NCI-H128 (cell line): ENCODE measurements at regions not wholly inside any gene's neighbourhood (a gene's known extent, or its start where the extent isn't known, plus 50 kb on each side); places are given as distances from the start of the nearest gene placed in this dataset.

ENCODE experiments used
- DNase-seq: peaks from one replicate; lab custom pipeline; 2025; ENCODE audit not compliant: unreplicated experiment; lab: John Stamatoyannopoulos, UW

- DNase-seq, result no peak
These were observed 171.1 kb downstream of the KCTD12 start for GRCh38 chr13:76715075-76715474.

- DNase-seq, result no peak
These were observed 172.9 kb downstream of the KCTD12 start for GRCh38 chr13:76713280-76713679.

DNA sequence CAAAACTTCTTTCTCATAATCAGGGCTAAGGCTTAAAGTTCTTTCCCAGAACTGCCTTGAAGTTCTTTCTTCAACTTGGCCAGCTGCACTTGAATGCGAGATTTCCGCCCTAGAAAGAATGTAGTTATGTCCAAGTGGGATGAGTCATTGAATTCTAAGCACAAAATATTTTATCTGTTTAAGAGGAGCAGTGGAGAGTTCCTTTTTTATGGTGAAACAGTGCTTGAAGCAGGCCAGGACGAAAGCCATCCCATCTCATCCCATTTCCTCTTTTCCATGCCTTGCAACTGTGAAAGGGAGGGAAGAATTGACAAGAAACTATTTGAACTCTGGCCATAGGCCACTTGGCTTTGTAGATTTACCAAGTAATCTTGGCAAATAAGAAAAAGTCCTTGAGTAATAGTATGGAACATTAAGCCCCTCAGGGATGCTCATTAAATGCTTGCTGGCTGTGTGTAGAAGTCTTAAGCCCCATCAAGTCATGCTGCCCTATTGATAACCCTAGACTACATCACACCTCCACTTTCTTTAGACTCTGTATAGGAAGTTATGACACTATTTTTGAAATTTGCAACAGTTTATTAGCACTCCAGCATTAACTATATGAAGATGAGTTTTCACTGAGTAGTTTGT is 174.5 kb downstream of the KCTD12 start:
- no peak for DNase-seq

DNA sequence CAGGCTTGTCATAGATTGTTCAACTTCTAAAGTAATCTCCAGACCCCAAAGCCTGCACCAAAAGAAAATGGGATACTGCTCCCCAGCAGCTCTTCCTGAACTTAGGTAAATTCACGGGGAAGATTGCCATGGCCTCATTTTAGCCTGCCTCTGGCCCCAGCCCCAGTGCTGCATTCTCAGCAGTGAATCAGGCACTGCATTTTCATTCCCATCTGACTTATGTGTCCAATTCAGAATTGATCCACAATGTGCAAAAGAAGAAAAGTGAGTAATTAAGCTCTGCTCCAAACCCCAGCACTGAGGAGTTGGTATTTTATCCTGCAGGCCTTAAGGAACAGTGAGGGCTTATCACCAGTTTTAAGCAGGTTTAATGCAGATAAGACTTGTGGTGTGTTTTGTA is 176.4 kb downstream of the KCTD12 start:
- DNase-seq, result no peak

DNA sequence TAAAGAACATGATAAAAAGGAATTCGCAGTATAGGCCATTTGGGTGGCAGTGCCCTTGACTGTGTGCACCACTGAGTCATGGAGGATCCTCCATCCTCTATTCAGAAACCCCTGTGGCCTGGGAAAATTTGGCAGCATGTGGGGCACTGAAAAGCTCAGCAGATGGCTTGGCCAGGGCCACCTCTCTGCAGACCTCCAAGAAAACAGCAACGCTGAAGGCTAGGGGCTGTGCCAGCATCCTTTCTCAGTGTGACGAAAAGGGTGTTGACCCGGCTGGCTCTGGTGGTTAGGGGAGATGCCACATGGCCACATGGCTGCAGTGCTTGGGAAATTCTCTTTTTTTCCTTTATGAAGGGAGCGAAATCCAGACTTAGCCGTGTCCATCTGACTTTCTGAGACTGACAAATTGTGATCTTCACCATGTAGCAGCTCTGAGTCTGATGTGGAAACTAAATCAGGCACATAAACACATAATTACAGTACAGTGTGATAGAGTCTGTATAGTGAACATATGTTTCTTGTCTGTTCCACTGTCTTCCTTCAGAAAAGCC is 178.0 kb downstream of the KCTD12 start:
- no peak for DNase-seq

- no peak for DNase-seq
These were observed 178.8 kb downstream of the KCTD12 start for GRCh38 chr13:76707360-76707759.

GRCh38 chr13:76703621-76704288 is 182.4 kb downstream of the KCTD12 start:
- DNase-seq, result no peak

DNA sequence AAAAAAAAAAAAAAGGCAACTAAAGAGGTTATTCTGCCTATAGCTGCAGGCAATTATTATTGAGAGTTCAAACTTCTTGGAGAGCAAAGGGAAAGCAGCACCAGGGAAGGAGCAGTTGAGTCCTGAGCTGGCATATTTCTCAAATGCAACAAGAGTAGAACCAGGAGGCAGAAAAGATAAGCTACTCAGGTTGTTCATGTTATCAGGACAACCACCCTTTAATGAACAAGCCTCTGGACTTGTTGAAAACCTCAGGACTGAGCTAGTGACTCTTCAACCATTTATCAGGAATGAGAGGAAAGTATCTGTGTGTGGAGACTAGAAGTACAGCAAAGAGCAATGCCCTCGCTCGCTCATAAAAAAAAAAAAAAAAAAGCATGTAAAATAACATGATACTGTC is 183.0 kb downstream of the KCTD12 start:
- no peak for DNase-seq

DNA sequence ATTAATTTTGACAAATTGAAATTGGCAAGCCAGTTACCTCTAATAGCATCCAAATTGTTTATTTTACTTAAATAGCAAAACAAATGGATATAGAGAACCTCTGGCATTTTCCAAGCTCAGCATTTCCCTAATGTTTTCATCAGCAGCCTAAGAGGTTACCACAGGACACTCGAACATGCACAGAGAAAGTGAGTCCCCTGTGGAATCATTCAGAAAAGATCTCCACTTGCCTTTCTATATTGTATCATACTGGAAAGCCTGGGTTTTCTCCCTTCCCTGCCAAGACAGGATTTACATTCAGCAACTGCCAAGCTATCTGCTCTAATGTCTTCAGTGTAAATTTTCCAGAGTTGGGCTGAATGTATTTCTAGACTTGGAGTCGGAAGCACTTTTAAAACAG is 188.9 kb downstream of the KCTD12 start:
- no peak for DNase-seq

GRCh38 chr13:76696370-76696769 is 189.8 kb downstream of the KCTD12 start:
- no peak for DNase-seq

- DNase-seq, result no peak
These were observed 193.1 kb downstream of the KCTD12 start for GRCh38 chr13:76693086-76693485.

DNA sequence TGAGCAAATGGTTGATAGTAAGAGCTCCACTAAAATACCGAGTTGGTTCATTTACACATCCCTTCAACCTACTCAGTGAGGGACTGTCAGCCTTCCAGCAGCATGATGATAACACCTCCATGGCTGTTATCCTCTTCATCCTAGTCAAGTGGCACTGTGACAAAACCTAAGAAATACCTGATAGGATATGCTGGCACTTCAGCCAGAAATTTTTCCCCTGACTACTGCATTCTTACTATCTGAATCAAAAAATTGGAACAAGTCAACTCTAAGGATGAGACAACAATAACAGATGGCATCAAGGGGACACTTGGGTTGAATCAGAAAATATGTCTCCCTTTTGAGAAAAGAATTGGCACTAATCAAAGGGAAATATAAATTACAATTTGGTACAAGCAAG is 193.9 kb downstream of the KCTD12 start:
- DNase-seq, result no peak

DNA sequence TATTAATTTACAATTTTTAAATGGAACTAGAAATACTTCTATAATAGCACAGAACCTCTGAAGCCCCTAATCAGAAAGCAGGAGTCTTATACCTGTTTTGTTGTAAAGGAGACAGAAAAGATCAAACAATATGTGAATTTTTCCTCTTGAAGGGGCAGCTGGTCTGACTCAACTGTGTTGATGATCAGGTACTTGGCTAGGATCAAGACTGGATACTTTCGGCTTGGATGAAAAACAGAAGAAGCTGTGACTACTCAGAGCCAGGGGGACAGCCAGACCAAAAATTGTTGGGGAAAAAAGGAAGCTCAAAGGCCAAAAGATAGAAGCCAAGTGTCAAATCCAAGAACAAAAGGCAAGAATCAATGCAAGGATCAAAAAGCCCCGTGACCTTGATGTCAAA is 195.6 kb downstream of the KCTD12 start:
- DNase-seq, result no peak

DNA sequence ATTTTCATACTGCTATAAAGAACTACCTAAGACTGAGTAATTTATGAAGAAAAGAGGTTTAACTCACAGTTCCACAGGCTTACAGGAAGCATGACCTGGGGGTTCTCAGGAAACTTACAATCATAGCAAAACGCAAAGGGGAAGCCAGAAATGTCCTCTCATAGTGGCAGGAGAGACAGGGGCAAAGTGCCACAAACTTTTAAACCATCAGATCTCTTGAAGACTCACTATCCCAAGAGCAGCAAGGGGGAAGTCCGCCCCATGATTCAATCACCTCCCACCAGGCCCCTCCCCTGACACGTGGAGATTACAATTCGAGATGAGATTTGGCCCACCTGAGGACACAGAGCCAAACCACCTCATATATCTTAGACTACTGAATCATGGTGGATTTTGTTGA is 198.7 kb downstream of the KCTD12 start:
- DNase-seq, result no peak

DNA sequence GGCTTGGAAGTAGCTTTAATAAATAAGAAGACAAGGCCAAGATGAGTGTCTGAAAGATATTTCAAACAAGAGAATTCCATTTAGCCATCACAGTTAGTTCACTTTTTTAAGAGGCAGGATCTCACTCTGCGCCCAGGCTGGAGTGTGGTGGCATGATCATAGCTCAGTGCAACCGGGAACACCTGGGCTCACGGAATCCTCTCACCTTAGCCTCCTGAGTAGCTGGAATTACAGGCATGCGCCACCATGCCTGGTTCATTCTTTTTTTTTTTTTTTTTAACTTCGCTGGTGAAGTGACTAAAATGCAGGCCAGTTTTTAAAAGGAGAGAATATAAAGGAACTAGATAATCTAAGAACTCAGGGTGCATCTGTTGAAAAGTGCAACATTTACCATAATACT is 200.3 kb downstream of the KCTD12 start:
- no peak for DNase-seq

GRCh38 chr13:76684336-76684735 is 201.9 kb downstream of the KCTD12 start:
- DNase-seq, result no peak

GRCh38 chr13:76683854-76684253 is 202.4 kb downstream of the KCTD12 start:
- no peak for DNase-seq

DNA sequence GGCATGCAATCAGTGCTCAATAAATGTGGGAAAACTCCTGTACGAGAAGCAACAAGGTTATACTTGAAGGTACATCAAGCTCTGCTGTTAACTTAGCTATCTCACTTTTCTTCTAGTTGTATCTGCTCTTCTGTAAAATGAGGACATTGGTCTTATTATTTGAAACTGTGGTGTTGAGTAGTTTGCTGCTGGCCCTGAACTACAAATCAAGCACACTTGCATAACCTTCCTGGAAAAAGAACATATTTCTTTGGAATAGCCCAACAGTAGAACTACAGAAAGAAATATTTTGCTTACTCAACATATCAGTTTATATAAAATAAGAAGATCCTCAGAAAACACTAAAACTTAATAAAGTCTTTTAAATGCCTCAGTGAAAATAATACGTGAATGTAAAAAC is 203.0 kb downstream of the KCTD12 start:
- DNase-seq, result no peak

GRCh38 chr13:76680112-76680511 is 206.1 kb downstream of the KCTD12 start:
- DNase-seq, result no peak

DNA sequence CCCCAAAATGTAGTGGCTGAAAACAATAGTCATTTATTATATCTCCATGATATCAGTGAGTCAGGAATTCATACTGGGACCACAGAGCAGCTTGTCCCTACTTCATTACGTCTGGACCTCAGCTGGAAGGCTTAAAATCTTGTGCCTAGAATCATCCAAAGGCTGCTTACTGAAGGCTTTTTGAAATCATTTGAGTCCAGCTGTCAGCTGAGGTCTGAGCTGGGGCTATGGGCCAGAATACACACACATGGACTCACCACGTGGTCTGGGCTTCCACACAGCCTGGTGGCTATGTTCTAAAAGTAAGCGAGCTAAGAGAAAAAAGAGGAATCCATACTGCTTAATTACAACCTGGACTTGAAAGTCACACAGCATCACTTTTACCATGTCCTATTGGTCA is 209.2 kb downstream of the KCTD12 start:
- DNase-seq, result no peak

DNA sequence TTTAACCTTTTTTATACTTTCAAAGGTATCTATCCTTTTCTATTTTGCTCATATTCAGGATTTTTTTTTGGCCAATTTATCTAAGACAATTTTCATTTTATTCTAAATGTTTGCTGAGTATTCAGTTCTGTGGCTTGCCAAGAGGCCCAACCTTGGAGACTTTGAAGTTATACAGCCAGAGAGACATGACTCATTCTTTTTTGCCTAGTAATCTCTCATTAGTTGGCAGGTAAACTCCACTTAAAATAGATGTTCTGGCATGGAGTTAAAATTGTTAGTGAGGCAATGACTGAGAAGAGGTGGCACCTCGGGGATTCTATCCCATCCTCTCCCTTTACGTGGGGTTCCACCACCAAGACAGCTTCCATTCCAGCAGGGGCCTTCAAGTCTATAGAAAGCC is 213.8 kb downstream of the KCTD12 start:
- no peak for DNase-seq

DNA sequence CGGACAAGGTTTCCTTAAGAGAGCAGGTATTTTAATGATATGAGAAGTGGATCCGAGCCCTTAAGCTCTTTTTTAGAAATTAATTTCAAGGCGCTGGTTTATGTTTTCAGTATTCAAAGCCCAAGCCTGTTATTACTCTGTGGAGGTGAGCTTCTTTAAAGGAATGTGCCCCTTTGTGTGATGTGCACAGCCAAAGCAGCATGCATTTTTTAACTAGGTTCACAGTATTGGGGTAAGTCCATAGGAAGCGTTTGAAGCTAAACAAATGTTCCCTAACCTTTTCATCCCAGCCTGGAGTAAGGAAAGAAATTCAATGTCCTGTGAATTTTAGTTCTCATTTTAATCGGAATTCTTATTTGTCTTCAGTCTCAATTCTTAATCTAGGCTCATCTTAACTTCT is 217.5 kb downstream of the KCTD12 start:
- no peak for DNase-seq

- no peak for DNase-seq
These were observed 218.1 kb downstream of the KCTD12 start for GRCh38 chr13:76668141-76668540.
